ENCODE measurements at regions not wholly inside any gene's neighbourhood (a gene's known extent, or its start where the extent isn't known, plus 50 kb on each side); places are given as distances from the start of the nearest gene placed in this dataset.

GRCh38 chr5:4947893-4948536, 192.1 kb upstream of the ADAMTS16 start:
- H3K27me3 ChIP-seq (ENCODE audit: control insufficient read depth in 2 of 2, insufficient read depth in 2 of 2, low read length in 2 of 2), result no peaks in the 10 kb centered on the region
- H3K27ac ChIP-seq (ENCODE audit: low read depth in 2 of 2, low read length in 2 of 2), result no peak overlapping the region
- no peaks in the 10 kb centered on the region for H3K4me1 ChIP-seq (ENCODE audit: control insufficient read depth in 2 of 2, insufficient read depth in 2 of 2, low read length in 2 of 2)
- H3K9ac ChIP-seq (ENCODE audit: low read depth in 1 of 2, low read length in 2 of 2), result no peak overlapping the region
- no peaks in the 10 kb centered on the region for H3K36me3 ChIP-seq (ENCODE audit: control insufficient read depth in 2 of 2, insufficient read depth in 2 of 2, low read length in 2 of 2)
- H3K9me3 ChIP-seq (ENCODE audit: control insufficient read depth in 2 of 2, low read length in 2 of 2), result no peaks in the 10 kb centered on the region
- no peak overlapping the region for H3K4me3 ChIP-seq (ENCODE audit: low read length in 2 of 2)

- no peaks in the 10 kb centered on the region for H3K36me3 ChIP-seq (ENCODE audit: control insufficient read depth in 2 of 2, insufficient read depth in 2 of 2, low read length in 2 of 2)
- H3K9me3 ChIP-seq (ENCODE audit: control insufficient read depth in 2 of 2, low read length in 2 of 2), result no peaks in the 10 kb centered on the region
- H3K4me3 ChIP-seq (ENCODE audit: low read length in 2 of 2), result no peak overlapping the region
- no peaks in the 10 kb centered on the region for H3K4me1 ChIP-seq (ENCODE audit: control insufficient read depth in 2 of 2, insufficient read depth in 2 of 2, low read length in 2 of 2)
- no peaks in the 10 kb centered on the region for H3K27me3 ChIP-seq (ENCODE audit: control insufficient read depth in 2 of 2, insufficient read depth in 2 of 2, low read length in 2 of 2)
- no peak overlapping the region for H3K27ac ChIP-seq (ENCODE audit: low read depth in 2 of 2, low read length in 2 of 2)
- no peak overlapping the region for H3K9ac ChIP-seq (ENCODE audit: low read depth in 1 of 2, low read length in 2 of 2)
Observed at GRCh38 chr5:4949108-4949507, 191.0 kb upstream of the ADAMTS16 start.

GRCh38 chr5:4953576-4953975, 186.6 kb upstream of the ADAMTS16 start:
- H3K27ac ChIP-seq (ENCODE audit: low read depth in 2 of 2, low read length in 2 of 2), result no peak overlapping the region
- H3K4me1 ChIP-seq (ENCODE audit: control insufficient read depth in 2 of 2, insufficient read depth in 2 of 2, low read length in 2 of 2), result no peaks in the 10 kb centered on the region
- H3K27me3 ChIP-seq (ENCODE audit: control insufficient read depth in 2 of 2, insufficient read depth in 2 of 2, low read length in 2 of 2), result no peaks in the 10 kb centered on the region
- no peaks in the 10 kb centered on the region for H3K36me3 ChIP-seq (ENCODE audit: control insufficient read depth in 2 of 2, insufficient read depth in 2 of 2, low read length in 2 of 2)
- no peak overlapping the region for H3K9ac ChIP-seq (ENCODE audit: low read depth in 1 of 2, low read length in 2 of 2)
- H3K4me3 ChIP-seq (ENCODE audit: low read length in 2 of 2), result no peak overlapping the region
- no peaks in the 10 kb centered on the region for H3K9me3 ChIP-seq (ENCODE audit: control insufficient read depth in 2 of 2, low read length in 2 of 2)

- no peak overlapping the region for H3K4me3 ChIP-seq (ENCODE audit: low read length in 2 of 2)
Observed at GRCh38 chr5:4954048-4954447, 186.1 kb upstream of the ADAMTS16 start.

GRCh38 chr5:4963265-4963664, 176.9 kb upstream of the ADAMTS16 start:
- no peaks in the 10 kb centered on the region for H3K9me3 ChIP-seq (ENCODE audit: control insufficient read depth in 2 of 2, low read length in 2 of 2)
- no peak overlapping the region for H3K4me3 ChIP-seq (ENCODE audit: low read length in 2 of 2)
- H3K9ac ChIP-seq (ENCODE audit: low read depth in 1 of 2, low read length in 2 of 2), result no peak overlapping the region
- no peak overlapping the region for H3K27ac ChIP-seq (ENCODE audit: low read depth in 2 of 2, low read length in 2 of 2)
- no peaks in the 10 kb centered on the region for H3K27me3 ChIP-seq (ENCODE audit: control insufficient read depth in 2 of 2, insufficient read depth in 2 of 2, low read length in 2 of 2)
- no peaks in the 10 kb centered on the region for H3K36me3 ChIP-seq (ENCODE audit: control insufficient read depth in 2 of 2, insufficient read depth in 2 of 2, low read length in 2 of 2)
- no peaks in the 10 kb centered on the region for H3K4me1 ChIP-seq (ENCODE audit: control insufficient read depth in 2 of 2, insufficient read depth in 2 of 2, low read length in 2 of 2)

More at GRCh38 chr5:4954048-4954447, 186.1 kb upstream of the ADAMTS16 start:
- Histone ChIP-seq H3K4me1 (ENCODE audit: control insufficient read depth in 2 of 2, insufficient read depth in 2 of 2, low read length in 2 of 2) (no peaks in the 10 kb centered on the region), H3K9me3 (ENCODE audit: control insufficient read depth in 2 of 2, low read length in 2 of 2) (no peaks in the 10 kb centered on the region), H3K27ac (ENCODE audit: low read depth in 2 of 2, low read length in 2 of 2) (no peak overlapping the region), H3K9ac (ENCODE audit: low read depth in 1 of 2, low read length in 2 of 2) (no peak overlapping the region), H3K36me3 (ENCODE audit: control insufficient read depth in 2 of 2, insufficient read depth in 2 of 2, low read length in 2 of 2) (no peaks in the 10 kb centered on the region), H3K27me3 (ENCODE audit: control insufficient read depth in 2 of 2, insufficient read depth in 2 of 2, low read length in 2 of 2) (no peaks in the 10 kb centered on the region)

- Histone ChIP-seq H3K9me3 (ENCODE audit: control insufficient read depth in 2 of 2, low read length in 2 of 2) (no peaks in the 10 kb centered on the region), H3K27ac (ENCODE audit: low read depth in 2 of 2, low read length in 2 of 2) (no peak overlapping the region), H3K27me3 (ENCODE audit: control insufficient read depth in 2 of 2, insufficient read depth in 2 of 2, low read length in 2 of 2) (no peaks in the 10 kb centered on the region), H3K4me1 (ENCODE audit: control insufficient read depth in 2 of 2, insufficient read depth in 2 of 2, low read length in 2 of 2) (no peaks in the 10 kb centered on the region), H3K9ac (ENCODE audit: low read depth in 1 of 2, low read length in 2 of 2) (no peak overlapping the region), H3K4me3 (ENCODE audit: low read length in 2 of 2) (no peak overlapping the region), H3K36me3 (ENCODE audit: control insufficient read depth in 2 of 2, insufficient read depth in 2 of 2, low read length in 2 of 2) (no peaks in the 10 kb centered on the region)
Observed at GRCh38 chr5:4969351-4969750, 170.8 kb upstream of the ADAMTS16 start.

- Histone ChIP-seq H3K4me3 (ENCODE audit: low read length in 2 of 2) (no peak overlapping the region), H3K36me3 (ENCODE audit: control insufficient read depth in 2 of 2, insufficient read depth in 2 of 2, low read length in 2 of 2) (no peaks in the 10 kb centered on the region), H3K4me1 (ENCODE audit: control insufficient read depth in 2 of 2, insufficient read depth in 2 of 2, low read length in 2 of 2) (no peaks in the 10 kb centered on the region), H3K9me3 (ENCODE audit: control insufficient read depth in 2 of 2, low read length in 2 of 2) (no peaks in the 10 kb centered on the region), H3K27me3 (ENCODE audit: control insufficient read depth in 2 of 2, insufficient read depth in 2 of 2, low read length in 2 of 2) (no peaks in the 10 kb centered on the region), H3K9ac (ENCODE audit: low read depth in 1 of 2, low read length in 2 of 2) (no peak overlapping the region), H3K27ac (ENCODE audit: low read depth in 2 of 2, low read length in 2 of 2) (no peak overlapping the region)
Observed at GRCh38 chr5:4970171-4970570, 170.0 kb upstream of the ADAMTS16 start.

GRCh38 chr5:4976902-4977301, 163.2 kb upstream of the ADAMTS16 start:
- H3K36me3 ChIP-seq (ENCODE audit: control insufficient read depth in 2 of 2, insufficient read depth in 2 of 2, low read length in 2 of 2), result no peaks in the 10 kb centered on the region
- H3K27me3 ChIP-seq (ENCODE audit: control insufficient read depth in 2 of 2, insufficient read depth in 2 of 2, low read length in 2 of 2), result no peaks in the 10 kb centered on the region
- H3K4me1 ChIP-seq (ENCODE audit: control insufficient read depth in 2 of 2, insufficient read depth in 2 of 2, low read length in 2 of 2), result no peaks in the 10 kb centered on the region
- no peak overlapping the region for H3K4me3 ChIP-seq (ENCODE audit: low read length in 2 of 2)
- no peaks in the 10 kb centered on the region for H3K9me3 ChIP-seq (ENCODE audit: control insufficient read depth in 2 of 2, low read length in 2 of 2)
- no peak overlapping the region for H3K9ac ChIP-seq (ENCODE audit: low read depth in 1 of 2, low read length in 2 of 2)
- no peak overlapping the region for H3K27ac ChIP-seq (ENCODE audit: low read depth in 2 of 2, low read length in 2 of 2)

GRCh38 chr5:4977416-4978110, 162.6 kb upstream of the ADAMTS16 start:
- H3K9me3 ChIP-seq (ENCODE audit: control insufficient read depth in 2 of 2, low read length in 2 of 2), result no peaks in the 10 kb centered on the region
- no peak overlapping the region for H3K9ac ChIP-seq (ENCODE audit: low read depth in 1 of 2, low read length in 2 of 2)
- no peaks in the 10 kb centered on the region for H3K36me3 ChIP-seq (ENCODE audit: control insufficient read depth in 2 of 2, insufficient read depth in 2 of 2, low read length in 2 of 2)
- H3K4me3 ChIP-seq (ENCODE audit: low read length in 2 of 2), result no peak overlapping the region
- no peaks in the 10 kb centered on the region for H3K4me1 ChIP-seq (ENCODE audit: control insufficient read depth in 2 of 2, insufficient read depth in 2 of 2, low read length in 2 of 2)
- H3K27ac ChIP-seq (ENCODE audit: low read depth in 2 of 2, low read length in 2 of 2), result no peak overlapping the region
- no peaks in the 10 kb centered on the region for H3K27me3 ChIP-seq (ENCODE audit: control insufficient read depth in 2 of 2, insufficient read depth in 2 of 2, low read length in 2 of 2)

GRCh38 chr5:4980201-4980600, 159.9 kb upstream of the ADAMTS16 start:
- no peak overlapping the region for H3K9ac ChIP-seq (ENCODE audit: low read depth in 1 of 2, low read length in 2 of 2)
- no peaks in the 10 kb centered on the region for H3K27me3 ChIP-seq (ENCODE audit: control insufficient read depth in 2 of 2, insufficient read depth in 2 of 2, low read length in 2 of 2)
- H3K9me3 ChIP-seq (ENCODE audit: control insufficient read depth in 2 of 2, low read length in 2 of 2), result no peaks in the 10 kb centered on the region
- no peak overlapping the region for H3K27ac ChIP-seq (ENCODE audit: low read depth in 2 of 2, low read length in 2 of 2)
- H3K36me3 ChIP-seq (ENCODE audit: control insufficient read depth in 2 of 2, insufficient read depth in 2 of 2, low read length in 2 of 2), result no peaks in the 10 kb centered on the region
- no peaks in the 10 kb centered on the region for H3K4me1 ChIP-seq (ENCODE audit: control insufficient read depth in 2 of 2, insufficient read depth in 2 of 2, low read length in 2 of 2)
- H3K4me3 ChIP-seq (ENCODE audit: low read length in 2 of 2), result no peak overlapping the region
